Hepatocyte (in vitro differentiated cells): ENCODE measurements at regions not wholly inside any gene's neighbourhood (a gene's known extent, or its start where the extent isn't known, plus 50 kb on each side); places are given as distances from the start of the nearest gene placed in this dataset.

Source experiments
- CTCF ChIP-seq: fragments of 200-600 bp; sonication (generic); IDR thresholded peaks from 2 replicates; pipeline ENCODE4 v1.5.1; 2016; ENCODE audit warnings: antibody characterized with exemption, mild to moderate bottlenecking; ENCODE audit not compliant: poor library complexity
- EZH2phosphoT487 ChIP-seq: fragments of 200-600 bp; sonication (generic); IDR thresholded peaks from one replicate; pipeline ENCODE4 v1.6.1; 2018; ENCODE audit warnings: antibody characterized with exemption, mild to moderate bottlenecking, low read depth, moderate library complexity; ENCODE audit not compliant: unreplicated experiment, severe bottlenecking

GRCh38 chr7:32415936-32416335 lies 74.2 kb downstream of the LSM5 start:
- no peak for TF ChIP-seq CTCF
- TF ChIP-seq EZH2phosphoT487, result no peak
